ENCODE measurements at regions not wholly inside any gene's neighbourhood (a gene's known extent, or its start where the extent isn't known, plus 50 kb on each side); places are given as distances from the start of the nearest gene placed in this dataset.

- H3K9me3 ChIP-seq (ENCODE audit: control insufficient read depth in 4 of 4, low read length in 3 of 4), result no peaks in the 10 kb centered on the region
- no peak overlapping the region for H3K27ac ChIP-seq (ENCODE audit: low read depth in 1 of 2, low read length in 2 of 2)
- no peaks in the 10 kb centered on the region for H3K27me3 ChIP-seq (ENCODE audit: control insufficient read depth in 4 of 4, insufficient read depth in 4 of 4, low read length in 3 of 4)
- peaks cover 0 to 16% (median 9%) of the 10 kb centered on the region in 4 donors for H3K4me1 ChIP-seq (ENCODE audit: control insufficient read depth in 4 of 4, insufficient read depth in 4 of 4, low read length in 3 of 4)
- H3K36me3 ChIP-seq (ENCODE audit: control insufficient read depth in 4 of 4, insufficient read depth in 3 of 4, low read depth in 1 of 4, low read length in 3 of 4), result no peaks in the 10 kb centered on the region
- peak; percentile 81 for DNase-seq (ENCODE audit: low spot score)
- H3K4me3 ChIP-seq (ENCODE audit: low read depth in 1 of 3, low read length in 3 of 3), result no peak overlapping the region
- H3K9ac ChIP-seq (ENCODE audit: low read depth in 1 of 2, low read length in 2 of 2), result no peak overlapping the region
- TF ChIP-seq HNF4A (conservative IDR thresholded peaks at IDR 0.05) (peak in 1 of 2 donors; percentile 24), MAX (IDR thresholded peaks at IDR 0.05) (no peak), NR2F2 (IDR thresholded peaks at IDR 0.05) (no peak), SP1 (IDR thresholded peaks at IDR 0.05) (no peak), FOXA1 (IDR thresholded peaks at IDR 0.05) (no peak), JUND (IDR thresholded peaks at IDR 0.05) (no peak), RAD21 (IDR thresholded peaks at IDR 0.05) (peak; percentile 95 to 97), HNF4G (IDR thresholded peaks at IDR 0.05) (no peak), ATF3 (IDR thresholded peaks at IDR 0.05) (no peak), CTCF (IDR thresholded peaks at IDR 0.05; ENCODE audit: low read depth, low read length, missing input control) (peak; percentile 85), EGR1 (IDR thresholded peaks at IDR 0.05; ENCODE audit: low read depth in 2 of 2) (no peak), ZBTB33 (IDR thresholded peaks at IDR 0.05) (no peak), FOXA2 (IDR thresholded peaks at IDR 0.05) (no peak), RXRA (IDR thresholded peaks at IDR 0.05) (peak; percentile 63 to 69), GABPA (IDR thresholded peaks at IDR 0.05 in 1 of 2, conservative IDR thresholded peaks at IDR 0.05 in 1 of 2) (no peak)
- TF ChIP-seq, protein P1, sequence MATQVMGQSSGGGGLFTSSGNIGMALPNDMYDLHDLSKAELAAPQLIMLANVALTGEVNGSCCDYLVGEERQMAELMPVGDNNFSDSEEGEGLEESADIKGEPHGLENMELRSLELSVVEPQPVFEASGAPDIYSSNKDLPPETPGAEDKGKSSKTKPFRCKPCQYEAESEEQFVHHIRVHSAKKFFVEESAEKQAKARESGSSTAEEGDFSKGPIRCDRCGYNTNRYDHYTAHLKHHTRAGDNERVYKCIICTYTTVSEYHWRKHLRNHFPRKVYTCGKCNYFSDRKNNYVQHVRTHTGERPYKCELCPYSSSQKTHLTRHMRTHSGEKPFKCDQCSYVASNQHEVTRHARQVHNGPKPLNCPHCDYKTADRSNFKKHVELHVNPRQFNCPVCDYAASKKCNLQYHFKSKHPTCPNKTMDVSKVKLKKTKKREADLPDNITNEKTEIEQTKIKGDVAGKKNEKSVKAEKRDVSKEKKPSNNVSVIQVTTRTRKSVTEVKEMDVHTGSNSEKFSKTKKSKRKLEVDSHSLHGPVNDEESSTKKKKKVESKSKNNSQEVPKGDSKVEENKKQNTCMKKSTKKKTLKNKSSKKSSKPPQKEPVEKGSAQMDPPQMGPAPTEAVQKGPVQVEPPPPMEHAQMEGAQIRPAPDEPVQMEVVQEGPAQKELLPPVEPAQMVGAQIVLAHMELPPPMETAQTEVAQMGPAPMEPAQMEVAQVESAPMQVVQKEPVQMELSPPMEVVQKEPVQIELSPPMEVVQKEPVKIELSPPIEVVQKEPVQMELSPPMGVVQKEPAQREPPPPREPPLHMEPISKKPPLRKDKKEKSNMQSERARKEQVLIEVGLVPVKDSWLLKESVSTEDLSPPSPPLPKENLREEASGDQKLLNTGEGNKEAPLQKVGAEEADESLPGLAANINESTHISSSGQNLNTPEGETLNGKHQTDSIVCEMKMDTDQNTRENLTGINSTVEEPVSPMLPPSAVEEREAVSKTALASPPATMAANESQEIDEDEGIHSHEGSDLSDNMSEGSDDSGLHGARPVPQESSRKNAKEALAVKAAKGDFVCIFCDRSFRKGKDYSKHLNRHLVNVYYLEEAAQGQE (IDR thresholded peaks at IDR 0.05), result no peak
- 20% methylated on average over 14 of the region's 14 CpGs for WGBS
Observed at GRCh38 chr13:95380468-95381211, 79.4 kb upstream of the ABCC4 start.

All from liver (tissue), 8 donors.